ENCODE measurements at regions not wholly inside any gene's neighbourhood (a gene's known extent, or its start where the extent isn't known, plus 50 kb on each side); places are given as distances from the start of the nearest gene placed in this dataset.

- TF ChIP-seq HDGF (IDR thresholded peaks at IDR 0.05; ENCODE audit: borderline replicate concordance) (no peak), FOXK2 (IDR thresholded peaks at IDR 0.05) (no peak), CTBP1 (IDR thresholded peaks at IDR 0.05; ENCODE audit: borderline replicate concordance) (no peak), SUZ12 (IDR thresholded peaks at IDR 0.05) (no peak)
Observed at GRCh38 chr13:99692854-99693253, 191.6 kb downstream of the TM9SF2 start.

Data from HEK293T (cell line).